Stimulated activated CD4-positive, alpha-beta T cell treated with anti-CD3 and anti-CD28 coated beads, Interleukin-2, amount 100 ng/mL, for 24 hours (primary cell): ENCODE measurements at regions not wholly inside any gene's neighbourhood (a gene's known extent, or its start where the extent isn't known, plus 50 kb on each side); places are given as distances from the start of the nearest gene placed in this dataset.
"Not testable (repeated sequence)": the region's sequence is repeated elsewhere in the genome, so short reads cannot be mapped to it uniquely, and the experiment has no call there.

ENCODE experiments used
- DNase-seq, 2 donors: peaks; one replicate each; pipeline ENCODE4 v3.0.0-alpha.2; 2020

- DNase-seq: no peak
These were observed 285.3 kb upstream of the CRY1 start for GRCh38 chr12:107378609-107379008.

GRCh38 chr12:107379142-107379851 is 285.9 kb upstream of the CRY1 start:
- DNase-seq: not testable (repeated sequence)

GRCh38 chr12:107379852-107380567 is 286.7 kb upstream of the CRY1 start:
- no peak for DNase-seq

- DNase-seq: no peak
These were observed 291.3 kb upstream of the CRY1 start for GRCh38 chr12:107384645-107385044.

- no peak for DNase-seq
These were observed 292.2 kb upstream of the CRY1 start for GRCh38 chr12:107385509-107385908.

- no peak for DNase-seq
These were observed 293.2 kb upstream of the CRY1 start for GRCh38 chr12:107386569-107386968.

- DNase-seq: no peak
These were observed 294.9 kb upstream of the CRY1 start for GRCh38 chr12:107388263-107388662.

- no peak for DNase-seq
These were observed 295.2 kb upstream of the PWP1 start for GRCh38 chr12:107390414-107390813.

GRCh38 chr12:107393043-107393717 is 292.4 kb upstream of the PWP1 start:
- DNase-seq: no peak

- no peak for DNase-seq
These were observed 290.9 kb upstream of the PWP1 start for GRCh38 chr12:107394693-107395092.

GRCh38 chr12:107395817-107396216 is 289.8 kb upstream of the PWP1 start:
- DNase-seq: no peak

- DNase-seq: no peak
These were observed 288.6 kb upstream of the PWP1 start for GRCh38 chr12:107396991-107397390.

GRCh38 chr12:107397890-107398500 is 287.6 kb upstream of the PWP1 start:
- DNase-seq: no peak

- DNase-seq: no peak
These were observed 286.6 kb upstream of the PWP1 start for GRCh38 chr12:107399046-107399445.

- DNase-seq: no peak
These were observed 284.7 kb upstream of the PWP1 start for GRCh38 chr12:107400686-107401447.

- peak; percentile 63 to 72 for DNase-seq
These were observed 283.3 kb upstream of the PWP1 start for GRCh38 chr12:107402041-107403022.

GRCh38 chr12:107404981-107405380 is 280.6 kb upstream of the PWP1 start:
- peak in 1 of 2 donors; percentile 30 for DNase-seq

GRCh38 chr12:107405436-107405835 is 280.2 kb upstream of the PWP1 start:
- DNase-seq: no peak

GRCh38 chr12:107406932-107407331 is 278.7 kb upstream of the PWP1 start:
- no peak for DNase-seq

- DNase-seq: no peak
These were observed 273.6 kb upstream of the PWP1 start for GRCh38 chr12:107411792-107412535.

GRCh38 chr12:107415071-107415470 is 270.5 kb upstream of the PWP1 start:
- DNase-seq: no peak
